ENCODE measurements at regions not wholly inside any gene's neighbourhood (a gene's known extent, or its start where the extent isn't known, plus 50 kb on each side); places are given as distances from the start of the nearest gene placed in this dataset.
A peak's percentile ranks its signal among the peaks of the same experiment; 100 is the strongest.

DNA sequence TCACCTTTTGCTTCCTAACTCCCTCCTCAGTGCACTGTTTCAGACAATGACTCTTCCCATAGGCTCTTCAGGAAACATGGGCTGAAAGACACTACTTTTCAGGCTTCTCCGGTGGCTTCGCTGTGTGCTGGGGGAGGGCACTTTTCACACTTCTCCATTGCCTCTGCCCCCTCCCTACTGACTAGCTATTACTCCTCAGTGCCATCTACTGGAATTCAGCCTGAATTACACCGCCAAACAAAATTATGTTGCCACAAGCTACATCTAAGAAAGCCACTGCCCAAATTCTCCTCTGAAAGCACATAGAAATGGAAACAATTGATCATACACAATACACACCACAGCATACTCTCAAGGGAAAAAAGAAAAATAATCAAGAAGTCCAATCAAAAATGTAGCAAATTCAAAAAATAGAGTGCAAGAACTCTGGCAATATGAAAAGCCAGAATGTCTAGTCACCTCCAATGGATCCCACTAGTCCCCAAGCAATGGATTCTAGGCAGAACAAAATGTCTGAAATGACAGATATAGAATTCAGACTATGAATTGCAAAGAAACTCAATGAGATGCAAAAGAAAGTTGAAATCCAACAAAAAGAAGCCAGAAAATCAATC is 1139.4 kb upstream of the GYPC start:
- no peak overlapping the region for H3K9ac ChIP-seq (ENCODE audit: low read depth, low read length, poor library complexity, severe bottlenecking)
- H3K4me3 ChIP-seq (ENCODE audit: low read length, poor library complexity, severe bottlenecking), result no peak overlapping the region
- no peaks in the 10 kb centered on the region for H3K79me2 ChIP-seq (ENCODE audit: insufficient read depth, low read length)
- H3K4me2 ChIP-seq (ENCODE audit: low read depth, low read length, poor library complexity, severe bottlenecking), result no peak overlapping the region
- H3K36me3 ChIP-seq (ENCODE audit: insufficient read depth, low read length), result no peaks in the 10 kb centered on the region
- H4K20me1 ChIP-seq (ENCODE audit: insufficient read depth, low read length, poor library complexity, severe bottlenecking), result no peaks in the 10 kb centered on the region
- H3K27me3 ChIP-seq (ENCODE audit: insufficient read depth, low read length, poor library complexity, severe bottlenecking), result no peaks in the 10 kb centered on the region
- no peaks in the 10 kb centered on the region for H3F3A ChIP-seq (ENCODE audit: low read depth)
- no peak overlapping the region for H2AFZ ChIP-seq (ENCODE audit: low read length)
- no peak for TF ChIP-seq EZH2phosphoT487 (IDR thresholded peaks at IDR 0.05; ENCODE audit: borderline replicate concordance)
- TF ChIP-seq, protein P1, sequence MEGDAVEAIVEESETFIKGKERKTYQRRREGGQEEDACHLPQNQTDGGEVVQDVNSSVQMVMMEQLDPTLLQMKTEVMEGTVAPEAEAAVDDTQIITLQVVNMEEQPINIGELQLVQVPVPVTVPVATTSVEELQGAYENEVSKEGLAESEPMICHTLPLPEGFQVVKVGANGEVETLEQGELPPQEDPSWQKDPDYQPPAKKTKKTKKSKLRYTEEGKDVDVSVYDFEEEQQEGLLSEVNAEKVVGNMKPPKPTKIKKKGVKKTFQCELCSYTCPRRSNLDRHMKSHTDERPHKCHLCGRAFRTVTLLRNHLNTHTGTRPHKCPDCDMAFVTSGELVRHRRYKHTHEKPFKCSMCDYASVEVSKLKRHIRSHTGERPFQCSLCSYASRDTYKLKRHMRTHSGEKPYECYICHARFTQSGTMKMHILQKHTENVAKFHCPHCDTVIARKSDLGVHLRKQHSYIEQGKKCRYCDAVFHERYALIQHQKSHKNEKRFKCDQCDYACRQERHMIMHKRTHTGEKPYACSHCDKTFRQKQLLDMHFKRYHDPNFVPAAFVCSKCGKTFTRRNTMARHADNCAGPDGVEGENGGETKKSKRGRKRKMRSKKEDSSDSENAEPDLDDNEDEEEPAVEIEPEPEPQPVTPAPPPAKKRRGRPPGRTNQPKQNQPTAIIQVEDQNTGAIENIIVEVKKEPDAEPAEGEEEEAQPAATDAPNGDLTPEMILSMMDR (conservative IDR thresholded peaks at IDR 0.05; ENCODE audit: low read length), result peak; percentile 74
- H3K4me1 ChIP-seq (ENCODE audit: insufficient read depth, low read length, poor library complexity, severe bottlenecking), result no peaks in the 10 kb centered on the region
- no peaks in the 10 kb centered on the region for H3K9me3 ChIP-seq (ENCODE audit: insufficient read depth, low read depth, low read length)
- no peaks in the 10 kb centered on the region for H3K9me2 ChIP-seq (replicated peaks; ENCODE audit: low read depth, low read length)

DNA sequence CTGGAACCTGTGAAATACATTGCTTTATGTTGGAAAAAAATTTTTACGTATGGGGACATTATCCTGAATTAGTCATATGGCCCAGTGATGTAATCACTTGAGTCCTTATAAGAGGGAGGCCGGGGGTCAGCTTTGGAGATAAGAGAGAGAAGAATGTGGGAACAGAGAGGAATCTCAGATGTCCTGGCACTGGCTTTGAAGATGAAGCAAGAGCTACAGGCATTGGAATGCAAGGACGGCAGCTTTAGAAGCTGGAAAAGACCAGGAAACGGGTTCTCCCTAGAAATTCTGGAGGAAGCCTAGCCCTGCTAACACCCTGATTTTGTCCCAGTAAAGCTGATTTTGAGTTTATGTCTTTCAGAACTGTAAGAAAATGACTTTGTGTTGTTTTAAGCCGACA is 1129.9 kb upstream of the GYPC start:
- Histone ChIP-seq H3K9ac (ENCODE audit: low read depth, low read length, poor library complexity, severe bottlenecking) (no peak overlapping the region), H4K20me1 (ENCODE audit: insufficient read depth, low read length, poor library complexity, severe bottlenecking) (no peaks in the 10 kb centered on the region), H3K79me2 (ENCODE audit: insufficient read depth, low read length) (no peaks in the 10 kb centered on the region), H3K9me3 (ENCODE audit: insufficient read depth, low read depth, low read length) (no peaks in the 10 kb centered on the region), H2AFZ (ENCODE audit: low read length) (no peak overlapping the region), H3K36me3 (ENCODE audit: insufficient read depth, low read length) (no peaks in the 10 kb centered on the region), H3K4me2 (ENCODE audit: low read depth, low read length, poor library complexity, severe bottlenecking) (no peak overlapping the region), H3K4me3 (ENCODE audit: low read length, poor library complexity, severe bottlenecking) (no peak overlapping the region), H3K9me2 (replicated peaks; ENCODE audit: low read depth, low read length) (no peaks in the 10 kb centered on the region), H3K4me1 (ENCODE audit: insufficient read depth, low read length, poor library complexity, severe bottlenecking) (no peaks in the 10 kb centered on the region), H3F3A (ENCODE audit: low read depth) (no peaks in the 10 kb centered on the region), H3K27me3 (ENCODE audit: insufficient read depth, low read length, poor library complexity, severe bottlenecking) (no peaks in the 10 kb centered on the region)
- TF ChIP-seq, protein P1 (conservative IDR thresholded peaks at IDR 0.05; ENCODE audit: low read length), result no peak
- no peak for TF ChIP-seq EZH2phosphoT487 (IDR thresholded peaks at IDR 0.05; ENCODE audit: borderline replicate concordance)

DNA sequence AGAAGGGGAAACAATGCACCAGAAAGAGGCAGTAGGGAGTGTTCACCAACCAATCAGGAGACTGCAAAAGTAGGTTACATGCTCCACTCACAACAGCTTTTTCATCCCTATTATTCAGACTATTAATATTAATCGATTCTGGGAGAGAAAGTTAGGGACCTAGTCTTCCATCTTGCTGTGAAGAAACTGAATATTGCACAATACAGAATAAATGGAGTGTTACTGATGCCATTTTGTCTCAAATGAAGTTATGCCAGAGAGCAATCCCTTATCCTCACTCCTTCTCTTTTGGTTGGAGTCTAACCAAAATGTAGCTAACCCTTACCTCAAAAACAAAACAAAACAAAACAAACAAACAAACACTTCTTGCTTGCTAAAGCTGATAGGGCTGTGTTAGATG is 1120.9 kb upstream of the GYPC start:
- Histone ChIP-seq H3K9me2 (replicated peaks; ENCODE audit: low read depth, low read length) (no peaks in the 10 kb centered on the region), H4K20me1 (ENCODE audit: insufficient read depth, low read length, poor library complexity, severe bottlenecking) (no peaks in the 10 kb centered on the region), H3K9ac (ENCODE audit: low read depth, low read length, poor library complexity, severe bottlenecking) (no peak overlapping the region), H3K27me3 (ENCODE audit: insufficient read depth, low read length, poor library complexity, severe bottlenecking) (no peaks in the 10 kb centered on the region), H3K4me1 (ENCODE audit: insufficient read depth, low read length, poor library complexity, severe bottlenecking) (no peaks in the 10 kb centered on the region), H3K4me2 (ENCODE audit: low read depth, low read length, poor library complexity, severe bottlenecking) (no peak overlapping the region), H3K4me3 (ENCODE audit: low read length, poor library complexity, severe bottlenecking) (no peak overlapping the region), H3K9me3 (ENCODE audit: insufficient read depth, low read depth, low read length) (no peaks in the 10 kb centered on the region), H3F3A (ENCODE audit: low read depth) (no peaks in the 10 kb centered on the region), H3K36me3 (ENCODE audit: insufficient read depth, low read length) (no peaks in the 10 kb centered on the region), H2AFZ (ENCODE audit: low read length) (no peak overlapping the region), H3K79me2 (ENCODE audit: insufficient read depth, low read length) (no peaks in the 10 kb centered on the region)
- TF ChIP-seq EZH2phosphoT487 (IDR thresholded peaks at IDR 0.05; ENCODE audit: borderline replicate concordance), result no peak
- TF ChIP-seq, protein P1 (conservative IDR thresholded peaks at IDR 0.05; ENCODE audit: low read length), result no peak

All from Loucy (cell line).